HepG2 (cell line): ENCODE measurements at regions not wholly inside any gene's neighbourhood (a gene's known extent, or its start where the extent isn't known, plus 50 kb on each side); places are given as distances from the start of the nearest gene placed in this dataset.

ENCODE experiments used
- ATAC-seq: fragments of 200-7000 bp; cut with Tn5 transposase; 3 replicates; pipeline ENCODE4 v1.9.1; 2020; ENCODE audit warnings: mild to moderate bottlenecking, moderate library complexity
- BruUV-seq: library from RNA; stranded (reverse); fragments of 400-500 nt; replicated peaks from 2 replicates; lab custom pipeline; 2021; lab: Mats Ljungman, UMichigan
- CTCF ChIA-PET: fragments of 300-600 bp; formaldehyde crosslinking; extraction: SDS; loops from one replicate; lab custom pipeline; 2021; ENCODE audit warnings: low total read pairs, inconsistent platforms, low intra/inter-chr PET ratio; lab: Yijun Ruan, JAX
- POLR2A ChIA-PET: fragments of 350-600 bp; sonication (Branson Sonifier 250); formaldehyde crosslinking; loops from one replicate; lab custom pipeline; 2020; ENCODE audit warnings: antibody characterized with exemption, inconsistent platforms; lab: Yijun Ruan, JAX
- DNase-seq: peaks from one replicate; pipeline ENCODE4 v3.0.0-alpha.2; 2015; ENCODE audit warnings: low spot score
- FAIRE-seq: peaks from 3 replicates; lab custom pipeline; 2011; peaks lifted over from hg19 to GRCh38; lab: Jason Lieb, UNC
- H2AFZ ChIP-seq: one replicate; pipeline ENCODE4 v1.6.1; 2011; ENCODE audit warnings: low read length, inconsistent platforms
- H3K27ac ChIP-seq: fragments of 300-600 bp; 3 replicates; pipeline ENCODE4 v1.8.0; 2011; ENCODE audit warnings: mixed run types, mild to moderate bottlenecking, mixed read lengths, low read length, inconsistent platforms; ENCODE audit not compliant: insufficient read depth; ENCODE audit errors: extremely low read length
- H3K27me3 ChIP-seq, 2 experiments: fragments of 200-600 bp in 1 of 2; 2 replicates in 1 of 2; 3 replicates in 1 of 2; pipeline versions ENCODE4 v1.6.0 to v1.8.0; 2011; ENCODE audit warnings: low read length in 2 of 2, mild to moderate bottlenecking in 2 of 2, moderate library complexity in 2 of 2, inconsistent platforms in 1 of 2; ENCODE audit not compliant: insufficient read depth in 2 of 2, control insufficient read depth in 1 of 2
- H3K36me3 ChIP-seq, 2 experiments: fragments of 200-600 bp in 1 of 2; replicated peaks in 1 of 2; 2 replicates in 1 of 2; 3 replicates in 1 of 2; pipeline versions ENCODE4 v1.5.1 to v1.8.0; 2011; ENCODE audit warnings: low read length in 2 of 2, inconsistent platforms in 1 of 2; ENCODE audit not compliant: insufficient read depth in 2 of 2, control insufficient read depth in 1 of 2
- H3K4me1 ChIP-seq: 2 replicates; pipeline ENCODE4 v1.5.1; 2012; ENCODE audit warnings: low read length, inconsistent platforms; ENCODE audit not compliant: insufficient read depth
- H3K4me2 ChIP-seq: 2 replicates; pipeline ENCODE4 v1.6.0; 2011; ENCODE audit warnings: low read depth, low read length, inconsistent platforms
- H3K4me3 ChIP-seq, 3 experiments: fragments of 200-600 bp in 1 of 3; sonication (generic), shearing (Covaris generic) in 1 of 3; replicated peaks in 1 of 3; 2 replicates each; pipeline ENCODE4 v1.5.1; 2011 to 2016; ENCODE audit warnings: low read length in 3 of 3, inconsistent platforms in 2 of 3, low read depth in 2 of 3, mild to moderate bottlenecking in 2 of 3, control low read depth in 1 of 3, mixed read lengths in 1 of 3; ENCODE audit not compliant: insufficient read depth in 1 of 3
- H3K79me2 ChIP-seq: one replicate; pipeline ENCODE4 v1.6.1; 2011; ENCODE audit warnings: low read length, inconsistent platforms; ENCODE audit not compliant: insufficient read depth
- H3K9ac ChIP-seq: 2 replicates; pipeline ENCODE4 v1.6.0; 2011; ENCODE audit warnings: mild to moderate bottlenecking, low read depth, low read length, inconsistent platforms; ENCODE audit not compliant: insufficient read depth
- H3K9me3 ChIP-seq: 2 replicates; pipeline ENCODE4 v1.5.1; 2012; ENCODE audit warnings: mild to moderate bottlenecking, low read length
- H4K20me1 ChIP-seq: 2 replicates; pipeline ENCODE4 v1.6.0; 2011; ENCODE audit warnings: inconsistent platforms, mild to moderate bottlenecking, low read length, moderate library complexity; ENCODE audit not compliant: insufficient read depth
- FOXP1 ChIP-seq, 2 experiments: fragments of 450-650 bp in 1 of 2; IDR thresholded peaks; 2 replicates each; pipeline ENCODE4 v1.6.1; 2017 to 2018; ENCODE audit warnings: antibody characterized with exemption in 1 of 2
- ZNF282 ChIP-seq: fragments of 450-650 bp; IDR thresholded peaks from 2 replicates; pipeline ENCODE4 v1.6.1; 2018; ENCODE audit not compliant: partially characterized antibody
- in situ Hi-C: cut with HindIII; loops from 2 replicates; pipeline ENCODE4 v1.10.0; 2017; ENCODE audit warnings: low pct_unique_long_range_greater_than_20kb; ENCODE audit not compliant: extremely low pct_ligation_motif_present
- intact Hi-C: fragments of 100-400 bp; cut with micrococcal nuclease; formaldehyde crosslinking; loops from one replicate; pipeline ENCODE4 v1.10.0; 2022; ENCODE audit not compliant: unreplicated experiment
- TF ChIP-seq, protein P1 (sequence below): sonication (generic); formaldehyde crosslinking; IDR thresholded peaks from 2 replicates; pipeline ENCODE4 v1.5.1; 2020; ENCODE audit warnings: missing genetic modification reagents, mild to moderate bottlenecking, borderline replicate concordance
- TF ChIP-seq, protein P2 (sequence below): IDR thresholded peaks from 2 replicates; pipeline ENCODE4 v1.6.1; 2016; ENCODE audit warnings: low read depth, missing genetic modification reagents, missing compliant biosample characterization
- TF ChIP-seq, protein P3 (sequence below): IDR thresholded peaks from 2 replicates; pipeline ENCODE4 v1.6.1; 2012; ENCODE audit warnings: inconsistent platforms

DNA sequence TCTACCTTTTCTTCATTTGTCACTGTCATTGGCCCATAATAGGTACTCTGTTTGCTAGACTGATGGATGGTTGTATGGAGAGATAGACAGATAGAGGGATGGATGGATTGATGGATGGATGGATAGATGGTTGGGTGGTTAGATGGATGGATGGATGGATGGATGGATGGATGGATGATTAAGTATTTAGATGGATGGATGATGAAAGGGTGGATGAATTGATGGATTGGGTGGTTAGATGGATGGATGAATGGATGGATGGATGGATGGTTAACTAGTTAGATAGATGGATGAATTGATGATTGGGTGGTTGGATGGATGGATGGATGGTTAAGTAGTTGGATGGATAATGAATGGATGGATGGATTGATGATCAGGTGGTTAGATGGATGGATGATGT, 334.7 kb upstream of the AUTS2 start:
- peaks cover 30% of the 10 kb centered on the region for H3K9me3 ChIP-seq
- no peak overlapping the region for H2AFZ ChIP-seq
- ChIA-PET POLR2A (no interaction called here), CTCF (no interaction called here)
- no peaks in the 10 kb centered on the region for H4K20me1 ChIP-seq
- H3K9ac ChIP-seq: no peak overlapping the region
- in situ Hi-C loops: no loop called here
- H3K79me2 ChIP-seq: no peaks in the 10 kb centered on the region
- H3K27ac ChIP-seq: no peak overlapping the region
- FAIRE-seq (no peak), ATAC-seq (no peak)
- intact Hi-C loops: no loop called here
- H3K4me1 ChIP-seq: no peaks in the 10 kb centered on the region
- TF ChIP-seq, protein P1, sequence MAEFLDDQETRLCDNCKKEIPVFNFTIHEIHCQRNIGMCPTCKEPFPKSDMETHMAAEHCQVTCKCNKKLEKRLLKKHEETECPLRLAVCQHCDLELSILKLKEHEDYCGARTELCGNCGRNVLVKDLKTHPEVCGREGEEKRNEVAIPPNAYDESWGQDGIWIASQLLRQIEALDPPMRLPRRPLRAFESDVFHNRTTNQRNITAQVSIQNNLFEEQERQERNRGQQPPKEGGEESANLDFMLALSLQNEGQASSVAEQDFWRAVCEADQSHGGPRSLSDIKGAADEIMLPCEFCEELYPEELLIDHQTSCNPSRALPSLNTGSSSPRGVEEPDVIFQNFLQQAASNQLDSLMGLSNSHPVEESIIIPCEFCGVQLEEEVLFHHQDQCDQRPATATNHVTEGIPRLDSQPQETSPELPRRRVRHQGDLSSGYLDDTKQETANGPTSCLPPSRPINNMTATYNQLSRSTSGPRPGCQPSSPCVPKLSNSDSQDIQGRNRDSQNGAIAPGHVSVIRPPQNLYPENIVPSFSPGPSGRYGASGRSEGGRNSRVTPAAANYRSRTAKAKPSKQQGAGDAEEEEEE (CRISPR knock-in tag): no peak
- 0 out of 2 replicates have a peak, but pooled peaks have one; percentile 6 for TF ChIP-seq FOXP1 (IDR thresholded peaks at IDR 0.05)
- no peak for TF ChIP-seq FOXP1 (CRISPR knock-in tag; IDR thresholded peaks at IDR 0.05)
- TF ChIP-seq, protein P2, sequence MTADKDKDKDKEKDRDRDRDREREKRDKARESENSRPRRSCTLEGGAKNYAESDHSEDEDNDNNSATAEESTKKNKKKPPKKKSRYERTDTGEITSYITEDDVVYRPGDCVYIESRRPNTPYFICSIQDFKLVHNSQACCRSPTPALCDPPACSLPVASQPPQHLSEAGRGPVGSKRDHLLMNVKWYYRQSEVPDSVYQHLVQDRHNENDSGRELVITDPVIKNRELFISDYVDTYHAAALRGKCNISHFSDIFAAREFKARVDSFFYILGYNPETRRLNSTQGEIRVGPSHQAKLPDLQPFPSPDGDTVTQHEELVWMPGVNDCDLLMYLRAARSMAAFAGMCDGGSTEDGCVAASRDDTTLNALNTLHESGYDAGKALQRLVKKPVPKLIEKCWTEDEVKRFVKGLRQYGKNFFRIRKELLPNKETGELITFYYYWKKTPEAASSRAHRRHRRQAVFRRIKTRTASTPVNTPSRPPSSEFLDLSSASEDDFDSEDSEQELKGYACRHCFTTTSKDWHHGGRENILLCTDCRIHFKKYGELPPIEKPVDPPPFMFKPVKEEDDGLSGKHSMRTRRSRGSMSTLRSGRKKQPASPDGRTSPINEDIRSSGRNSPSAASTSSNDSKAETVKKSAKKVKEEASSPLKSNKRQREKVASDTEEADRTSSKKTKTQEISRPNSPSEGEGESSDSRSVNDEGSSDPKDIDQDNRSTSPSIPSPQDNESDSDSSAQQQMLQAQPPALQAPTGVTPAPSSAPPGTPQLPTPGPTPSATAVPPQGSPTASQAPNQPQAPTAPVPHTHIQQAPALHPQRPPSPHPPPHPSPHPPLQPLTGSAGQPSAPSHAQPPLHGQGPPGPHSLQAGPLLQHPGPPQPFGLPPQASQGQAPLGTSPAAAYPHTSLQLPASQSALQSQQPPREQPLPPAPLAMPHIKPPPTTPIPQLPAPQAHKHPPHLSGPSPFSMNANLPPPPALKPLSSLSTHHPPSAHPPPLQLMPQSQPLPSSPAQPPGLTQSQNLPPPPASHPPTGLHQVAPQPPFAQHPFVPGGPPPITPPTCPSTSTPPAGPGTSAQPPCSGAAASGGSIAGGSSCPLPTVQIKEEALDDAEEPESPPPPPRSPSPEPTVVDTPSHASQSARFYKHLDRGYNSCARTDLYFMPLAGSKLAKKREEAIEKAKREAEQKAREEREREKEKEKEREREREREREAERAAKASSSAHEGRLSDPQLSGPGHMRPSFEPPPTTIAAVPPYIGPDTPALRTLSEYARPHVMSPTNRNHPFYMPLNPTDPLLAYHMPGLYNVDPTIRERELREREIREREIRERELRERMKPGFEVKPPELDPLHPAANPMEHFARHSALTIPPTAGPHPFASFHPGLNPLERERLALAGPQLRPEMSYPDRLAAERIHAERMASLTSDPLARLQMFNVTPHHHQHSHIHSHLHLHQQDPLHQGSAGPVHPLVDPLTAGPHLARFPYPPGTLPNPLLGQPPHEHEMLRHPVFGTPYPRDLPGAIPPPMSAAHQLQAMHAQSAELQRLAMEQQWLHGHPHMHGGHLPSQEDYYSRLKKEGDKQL (CRISPR knock-in tag): no peak
- TF ChIP-seq, protein P3, sequence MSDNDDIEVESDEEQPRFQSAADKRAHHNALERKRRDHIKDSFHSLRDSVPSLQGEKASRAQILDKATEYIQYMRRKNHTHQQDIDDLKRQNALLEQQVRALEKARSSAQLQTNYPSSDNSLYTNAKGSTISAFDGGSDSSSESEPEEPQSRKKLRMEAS: no peak
- peak; percentile 65 for TF ChIP-seq ZNF282
- TF ChIP-seq, all 625 proteins: peak for 2
- H3K4me2 ChIP-seq: no peak overlapping the region
- no peaks in the 10 kb centered on the region for H3K36me3 ChIP-seq
- no peak for DNase-seq
- BruUV-seq: no TSS peak
- no peaks in the 10 kb centered on the region for H3K27me3 ChIP-seq
- no peak overlapping the region for H3K4me3 ChIP-seq
